HEK293T (cell line): ENCODE measurements at regions not wholly inside any gene's neighbourhood (a gene's known extent, or its start where the extent isn't known, plus 50 kb on each side); places are given as distances from the start of the nearest gene placed in this dataset.

Experiments used
- FOXA1 ChIP-seq: fragments of 450-650 bp; IDR thresholded peaks from 2 replicates; pipeline ENCODE4 v1.6.1; 2016; ENCODE audit warnings: mild to moderate bottlenecking
- HDGF ChIP-seq: fragments of 450-650 bp; IDR thresholded peaks from 2 replicates; pipeline ENCODE4 v1.6.1; 2017; ENCODE audit warnings: antibody characterized with exemption, borderline replicate concordance
- SP1 ChIP-seq: fragments of 450-650 bp; IDR thresholded peaks from 2 replicates; pipeline ENCODE4 v1.6.1; 2017

GRCh38 chr1:76013206-76013581 is 61.4 kb upstream of the ST6GALNAC3 start:
- TF ChIP-seq HDGF (no peak), SP1 (no peak), FOXA1 (no peak)
